Kidney tubule cell (primary cell): ENCODE measurements at regions not wholly inside any gene's neighbourhood (a gene's known extent, or its start where the extent isn't known, plus 50 kb on each side); places are given as distances from the start of the nearest gene placed in this dataset.

Source experiments
- DNase-seq: peaks from one replicate; pipeline ENCODE4 v3.0.0-alpha.2; 2018; ENCODE audit warnings: low spot score

DNA sequence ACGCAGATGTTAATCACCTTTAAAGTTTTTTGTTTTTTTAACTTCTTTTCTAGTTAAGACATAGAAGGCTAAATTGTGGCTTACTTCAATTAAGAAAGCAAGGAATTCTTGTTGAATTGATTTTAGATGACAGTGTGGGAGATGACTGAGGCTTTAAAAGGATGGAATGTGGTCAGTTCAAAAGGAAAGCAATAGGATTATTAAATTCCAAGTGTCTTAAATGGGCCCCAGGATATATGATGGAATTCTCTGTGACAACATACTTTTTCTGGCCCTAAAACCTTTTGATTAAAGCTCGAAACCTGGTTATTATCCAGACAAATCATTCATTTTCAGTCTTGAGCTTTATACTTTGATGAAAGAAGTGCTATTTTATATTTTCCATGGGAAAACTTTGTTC lies 179.0 kb upstream of the TMEFF2 start:
- DNase-seq, result no peak

DNA sequence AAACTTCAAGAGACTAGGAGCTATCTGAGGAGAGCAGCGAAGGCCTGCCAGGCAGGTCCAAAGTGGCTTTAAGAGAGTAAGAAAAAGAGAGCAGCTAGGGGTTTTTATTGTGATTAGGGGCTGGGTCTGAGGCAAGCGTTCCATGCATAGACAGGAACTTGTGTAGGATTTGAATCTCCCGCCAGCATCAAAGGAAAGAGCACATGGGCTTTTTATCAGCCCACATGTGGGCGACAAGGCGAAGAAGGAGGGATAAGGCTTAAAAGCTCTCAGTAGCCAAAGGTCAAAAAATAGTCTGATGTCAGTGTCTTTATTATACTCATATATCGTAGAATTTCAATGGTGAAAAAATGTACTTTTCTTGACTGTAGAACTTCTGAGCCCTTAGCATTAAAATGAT lies 178.5 kb upstream of the TMEFF2 start:
- DNase-seq, result no peak

DNA sequence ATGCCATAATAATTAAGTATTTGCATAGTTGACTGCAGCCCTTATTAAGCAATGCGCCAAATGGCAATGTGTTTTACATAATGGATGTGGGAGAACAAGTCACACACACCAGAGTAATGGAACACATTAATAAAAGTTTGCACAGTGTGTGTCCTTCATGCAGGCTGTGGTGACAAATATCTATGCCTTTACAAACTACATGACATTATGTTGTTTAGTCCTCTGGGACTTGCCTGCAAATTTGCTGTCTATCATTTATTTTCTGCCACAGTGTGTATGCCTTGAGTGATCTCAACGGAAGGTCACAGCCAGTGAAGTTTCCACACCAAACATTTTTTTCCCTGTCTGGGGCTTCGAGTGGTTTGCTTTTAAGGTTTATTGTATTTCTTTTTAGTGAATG lies 175.2 kb upstream of the TMEFF2 start:
- no peak for DNase-seq

DNA sequence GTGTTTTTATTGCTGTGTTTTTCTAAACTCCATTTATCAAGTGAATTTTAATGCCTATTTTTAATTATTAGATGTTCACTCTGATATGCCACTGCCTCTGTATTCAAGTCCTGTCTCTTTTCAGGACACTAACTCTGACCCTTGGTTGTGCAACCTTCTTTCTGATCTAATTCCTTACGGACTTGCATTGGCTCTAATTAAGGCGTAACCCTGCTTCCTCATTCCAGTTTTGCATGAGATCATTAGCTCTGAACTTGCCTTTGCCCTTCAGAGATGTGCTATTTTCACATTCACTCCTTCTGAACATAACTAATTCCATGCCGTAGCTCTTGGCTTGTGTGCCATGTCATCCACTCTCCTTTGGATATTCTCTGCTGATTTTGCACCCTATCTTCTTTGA lies 162.5 kb upstream of the TMEFF2 start:
- DNase-seq, result peak; percentile 9

DNA sequence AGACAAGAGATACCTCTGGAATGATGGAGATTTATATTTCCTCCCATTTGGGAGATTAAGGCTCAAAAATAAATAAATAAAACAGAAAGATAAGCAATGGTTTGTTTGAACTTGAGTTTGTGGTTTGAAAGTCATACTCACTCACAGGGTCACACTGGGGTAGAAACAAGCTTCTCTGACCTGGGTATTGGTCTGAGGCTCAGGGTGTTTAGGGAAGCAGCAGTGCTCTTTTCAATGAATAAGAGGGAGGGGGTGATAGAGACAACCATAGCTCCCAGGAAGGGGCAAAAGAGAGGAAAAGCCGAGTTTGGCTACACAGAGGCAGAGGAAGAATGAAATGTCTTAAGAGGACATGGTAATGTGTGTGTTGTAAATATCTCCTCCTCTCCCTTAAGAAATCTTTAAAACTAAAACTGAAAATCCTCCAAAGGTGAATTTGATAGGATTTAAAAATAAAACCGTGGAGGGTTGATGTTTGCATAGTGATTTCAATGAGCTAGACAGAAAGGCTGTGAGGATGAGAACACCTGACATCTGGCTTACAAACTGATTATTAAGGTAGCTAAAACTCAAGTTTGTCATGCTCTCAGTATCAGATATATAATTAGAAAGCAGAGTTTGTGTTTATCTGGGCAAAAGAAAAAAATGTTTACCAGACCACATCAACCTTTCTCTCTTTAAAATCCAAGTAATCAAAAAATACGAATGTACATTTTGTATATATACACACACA lies 159.9 kb upstream of the TMEFF2 start:
- DNase-seq, result no peak

DNA sequence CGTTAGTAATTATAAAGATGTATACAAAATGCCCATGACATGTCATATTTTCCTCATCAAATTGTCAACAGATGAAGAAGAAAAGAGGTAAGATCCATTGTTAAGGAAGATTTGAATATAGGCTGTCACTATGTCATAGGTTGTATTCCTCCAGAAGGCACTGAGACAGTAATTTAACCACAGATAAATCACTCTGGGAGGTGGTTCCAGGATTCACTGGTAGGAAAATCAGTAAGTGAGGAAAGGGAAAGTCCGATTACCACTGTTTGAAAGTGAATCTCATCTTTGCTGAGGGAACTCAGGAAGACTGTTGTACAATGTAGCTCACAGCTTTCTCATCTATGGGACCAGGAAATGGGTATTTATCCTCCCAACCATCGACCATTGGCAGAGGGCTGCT lies 152.8 kb upstream of the TMEFF2 start:
- DNase-seq, result no peak

DNA sequence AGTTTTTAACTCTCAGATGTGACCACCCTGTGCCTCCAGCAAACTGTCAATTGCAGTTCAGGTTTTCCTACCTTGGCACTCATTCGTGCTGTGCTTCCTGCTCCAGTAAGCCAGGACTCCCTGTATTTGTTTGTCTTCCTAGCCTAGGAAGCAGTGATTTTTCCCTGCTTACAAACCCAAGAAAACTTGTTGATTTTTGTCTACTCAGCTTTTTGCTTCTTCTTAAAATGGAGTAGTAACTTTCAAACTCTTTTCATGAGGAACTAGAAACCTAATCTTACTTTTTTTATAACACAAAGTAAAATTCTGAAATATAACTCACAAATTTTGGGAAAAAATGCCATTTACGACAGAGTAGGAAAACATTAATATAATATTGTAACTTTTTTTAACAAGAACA lies 150.6 kb upstream of the TMEFF2 start:
- no peak for DNase-seq

DNA sequence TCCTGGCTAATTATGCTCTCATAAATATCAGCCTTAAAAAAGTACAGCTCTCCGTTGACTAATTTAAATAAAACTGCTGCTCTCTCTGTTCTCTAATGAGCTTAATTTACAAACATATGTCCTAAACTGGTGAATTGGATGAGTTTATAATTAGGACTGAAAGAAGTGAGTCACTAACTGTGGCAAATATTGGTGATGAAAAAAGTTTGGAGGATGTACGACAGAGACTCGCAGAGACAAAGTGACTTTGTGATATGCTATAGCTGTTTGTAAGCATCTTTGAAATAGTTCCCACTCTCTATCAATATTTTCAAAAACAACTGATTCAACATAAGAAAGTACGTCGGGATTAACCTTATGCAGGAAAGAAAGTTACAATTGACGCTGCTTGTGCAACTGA lies 138.9 kb upstream of the TMEFF2 start:
- DNase-seq, result no peak

DNA sequence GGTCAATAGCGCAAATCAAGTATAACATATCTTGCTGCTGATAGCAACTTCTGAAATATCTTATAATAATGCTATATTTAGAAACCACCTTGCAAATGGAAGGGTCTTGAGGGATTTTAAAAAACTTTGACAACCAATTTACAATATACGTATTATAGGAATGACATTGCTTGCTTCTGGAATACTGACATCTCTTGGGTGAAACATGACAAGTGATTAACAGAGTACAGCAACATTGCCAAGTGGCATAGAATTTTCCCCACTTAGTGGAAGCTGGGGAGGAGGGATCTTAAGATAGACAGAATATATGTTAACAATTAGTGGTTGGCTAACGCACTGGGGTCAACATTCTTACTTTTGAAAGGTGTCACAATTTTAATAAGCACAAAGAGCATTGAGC lies 133.6 kb upstream of the TMEFF2 start:
- DNase-seq, result no peak

DNA sequence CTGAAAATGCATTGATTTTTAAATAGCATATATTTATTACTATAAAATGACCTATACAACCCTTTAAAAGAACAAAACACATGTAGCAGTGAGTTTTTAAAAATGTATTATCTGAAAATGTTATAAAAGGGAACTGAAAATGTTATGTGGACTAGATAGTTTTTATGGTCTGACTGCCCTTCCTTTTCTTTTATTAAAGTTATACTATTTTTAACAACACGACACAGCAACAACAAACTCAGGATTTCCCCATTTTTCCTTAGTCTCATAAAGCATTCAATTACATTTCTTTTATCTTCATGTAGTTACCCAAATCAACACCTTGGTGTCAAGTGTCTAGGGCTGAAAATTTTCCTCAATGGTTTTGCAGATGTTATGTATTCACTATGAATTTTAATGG lies 132.8 kb upstream of the TMEFF2 start:
- no peak for DNase-seq

DNA sequence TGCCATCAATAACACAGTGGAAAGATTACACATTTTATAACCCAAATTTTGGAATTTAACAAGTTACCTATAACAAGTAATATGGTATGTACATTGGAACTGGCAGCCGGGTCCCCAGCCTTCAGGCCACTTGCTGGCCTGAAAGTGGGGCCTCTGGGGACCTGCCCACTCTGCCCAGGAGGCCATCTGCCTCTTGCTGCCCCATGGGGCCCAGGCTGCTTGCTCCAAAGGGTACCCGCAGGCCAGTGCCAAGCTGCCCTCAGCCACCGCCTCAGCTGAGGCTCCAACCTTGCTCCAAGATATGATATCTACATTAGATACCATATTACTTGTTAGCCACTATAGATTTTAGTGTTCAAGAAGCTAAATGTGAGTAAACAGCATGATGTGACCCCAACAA lies 120.8 kb upstream of the TMEFF2 start:
- no peak for DNase-seq

DNA sequence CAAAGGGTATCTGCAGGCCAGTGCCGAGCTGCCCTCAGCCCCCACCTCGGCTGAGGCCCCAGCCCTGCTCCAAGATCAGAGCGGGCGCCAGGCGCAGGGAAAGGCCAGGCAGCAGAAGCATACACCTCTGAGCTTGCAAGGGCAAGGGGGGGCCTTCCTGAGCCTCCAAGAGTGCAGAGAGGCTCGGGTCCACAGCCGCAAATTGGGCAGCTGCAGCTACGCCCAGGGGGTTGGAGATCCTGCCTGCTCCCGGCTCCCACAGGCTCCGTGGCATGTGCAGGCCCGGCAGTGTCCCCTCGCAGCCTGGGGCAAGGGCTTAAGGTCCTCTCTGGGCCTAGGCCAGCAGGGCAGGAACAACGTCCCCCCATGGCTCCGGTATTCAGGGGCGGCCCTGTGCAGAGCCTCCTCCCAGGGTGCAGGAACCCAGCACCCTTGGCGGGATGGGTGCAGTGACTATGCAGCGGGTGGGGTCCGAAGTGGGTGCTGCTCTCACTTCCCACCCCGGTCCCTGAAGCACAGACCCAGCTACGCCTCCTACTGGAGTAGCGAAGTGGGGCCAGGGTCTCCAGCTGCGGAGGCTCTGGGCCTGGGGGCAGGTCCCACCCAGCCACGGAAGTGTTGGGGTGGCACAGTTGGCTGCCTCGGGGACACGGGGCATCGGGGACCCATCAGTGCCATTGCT lies 120.2 kb upstream of the TMEFF2 start:
- no peak for DNase-seq

DNA sequence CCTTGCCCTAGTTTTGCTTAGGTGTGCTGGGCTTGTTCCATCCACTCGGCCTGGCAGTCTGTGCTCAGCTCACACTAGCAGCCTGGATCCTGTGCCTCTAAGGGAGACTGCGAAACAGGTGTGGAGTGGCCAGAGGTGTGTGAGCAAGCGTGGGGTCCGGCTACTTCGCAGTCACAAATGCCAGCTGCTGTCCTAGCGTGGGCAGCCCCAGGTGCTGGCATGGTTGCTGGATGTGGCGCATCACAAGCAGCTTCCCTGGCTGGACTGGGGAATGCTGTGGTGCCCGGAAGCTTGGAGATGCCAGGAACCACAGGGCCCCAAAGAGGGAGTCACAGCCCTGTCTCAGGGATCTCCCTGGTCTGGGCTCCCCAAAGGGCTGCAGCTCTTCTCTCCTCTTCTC lies 119.0 kb upstream of the TMEFF2 start:
- DNase-seq, result no peak

DNA sequence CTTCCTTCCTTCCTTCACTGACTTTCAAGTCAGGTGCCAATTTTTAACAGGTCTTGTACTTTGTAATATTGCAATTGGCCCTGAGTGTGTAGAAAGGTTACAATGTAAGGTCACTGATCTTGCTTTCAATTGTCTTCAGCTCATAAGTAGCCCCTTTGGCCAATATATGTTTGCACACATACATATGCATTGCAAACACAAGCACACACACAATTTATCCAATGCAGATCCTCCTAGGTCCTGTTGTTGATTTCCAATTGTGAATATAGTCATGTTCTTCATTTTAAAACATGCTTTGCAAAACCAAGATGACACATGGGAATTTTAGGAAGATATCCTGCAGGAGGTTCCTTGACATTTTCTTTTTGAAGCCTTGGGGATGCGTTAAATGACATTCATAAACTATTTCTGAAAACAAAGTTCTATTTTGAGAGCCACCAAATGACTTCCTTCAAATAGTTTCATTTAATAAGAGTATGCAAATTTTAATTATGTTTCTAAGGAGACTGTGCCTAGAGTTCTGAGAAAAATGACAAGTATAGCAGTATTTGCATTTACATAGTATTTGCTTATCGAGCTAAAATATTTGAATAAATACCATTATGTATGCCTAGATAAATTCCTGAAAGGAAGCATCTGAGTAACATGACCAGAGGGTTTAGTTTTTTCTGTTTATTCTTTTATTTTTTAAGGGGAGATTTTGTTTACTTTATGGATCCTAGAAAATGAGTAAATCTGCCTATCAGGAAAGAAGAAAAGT lies 117.1 kb upstream of the TMEFF2 start:
- DNase-seq, result no peak

DNA sequence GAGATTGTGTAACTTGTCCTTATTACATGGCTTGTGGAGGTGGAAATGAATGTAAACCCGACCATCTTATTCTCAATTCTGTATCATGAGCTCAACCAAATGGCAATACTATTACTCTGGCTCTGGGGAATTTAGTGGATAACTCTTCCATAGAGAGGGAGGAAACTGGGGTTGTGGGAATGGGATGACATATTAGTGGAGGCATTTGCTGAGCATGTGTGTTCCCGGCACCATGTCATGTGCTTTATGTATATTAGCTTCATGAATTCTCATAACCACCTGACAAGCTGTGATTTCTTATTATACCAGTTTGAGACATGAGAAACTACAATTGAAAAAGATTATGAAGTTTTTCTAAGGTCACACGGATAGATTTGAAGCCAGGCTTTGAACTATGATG lies 112.8 kb upstream of the TMEFF2 start:
- peak; percentile 7 for DNase-seq

DNA sequence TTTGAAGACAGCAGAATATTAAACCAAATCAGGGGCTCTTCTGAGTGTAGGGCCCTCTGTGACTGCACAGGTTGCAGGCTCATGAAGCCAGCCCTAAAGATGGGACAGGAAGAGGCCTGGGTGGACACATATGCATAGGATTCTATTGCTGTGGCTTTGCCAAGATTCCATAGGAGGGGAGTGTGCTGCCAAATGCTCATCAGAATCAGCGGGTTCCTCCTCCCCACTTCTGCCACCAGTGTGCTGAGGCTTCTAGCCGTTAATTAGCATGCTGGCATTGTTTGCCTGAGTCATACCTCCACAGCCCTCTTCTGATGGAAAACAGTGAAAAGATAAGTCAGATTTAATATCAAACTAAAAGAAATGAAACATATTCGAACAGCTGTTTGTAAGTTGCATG lies 103.9 kb upstream of the TMEFF2 start:
- DNase-seq, result no peak

DNA sequence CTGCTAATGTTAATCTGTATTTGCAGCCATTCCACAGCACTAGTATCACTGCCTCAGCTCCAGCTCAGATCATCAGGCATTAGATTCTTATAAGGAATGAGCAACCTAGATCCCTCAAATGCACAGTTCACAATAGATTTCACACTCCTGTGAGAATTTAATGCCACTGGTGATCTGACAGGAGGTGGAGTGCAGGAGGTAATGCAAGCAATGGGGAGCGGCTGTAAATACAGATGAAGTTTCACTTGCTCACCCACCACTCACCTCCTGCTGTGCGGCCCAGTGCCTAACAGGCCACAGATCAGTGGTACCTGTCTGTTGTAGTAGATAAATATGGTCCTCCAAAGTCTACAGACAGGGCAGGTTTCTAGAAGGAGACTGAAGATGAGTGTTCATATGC lies 97.7 kb upstream of the TMEFF2 start:
- DNase-seq, result no peak

DNA sequence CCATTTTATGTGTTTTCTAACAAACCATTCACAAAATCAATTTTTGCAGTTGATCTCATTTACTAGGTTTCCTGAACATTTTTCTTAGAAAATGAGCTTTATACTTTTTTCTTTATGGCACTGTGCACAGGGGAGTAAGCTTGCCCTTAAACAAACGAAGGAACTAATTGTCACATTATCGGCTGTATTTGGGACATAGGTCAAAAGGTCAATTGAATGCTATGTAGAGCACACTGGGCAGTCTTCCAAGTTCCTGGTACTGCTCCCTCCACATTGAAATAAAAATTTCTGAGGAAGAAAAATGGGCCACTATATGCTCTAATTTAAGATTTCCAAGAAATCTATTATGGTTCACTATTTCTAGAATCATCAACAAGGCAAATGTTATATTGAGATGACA lies 93.6 kb upstream of the TMEFF2 start:
- DNase-seq, result no peak

DNA sequence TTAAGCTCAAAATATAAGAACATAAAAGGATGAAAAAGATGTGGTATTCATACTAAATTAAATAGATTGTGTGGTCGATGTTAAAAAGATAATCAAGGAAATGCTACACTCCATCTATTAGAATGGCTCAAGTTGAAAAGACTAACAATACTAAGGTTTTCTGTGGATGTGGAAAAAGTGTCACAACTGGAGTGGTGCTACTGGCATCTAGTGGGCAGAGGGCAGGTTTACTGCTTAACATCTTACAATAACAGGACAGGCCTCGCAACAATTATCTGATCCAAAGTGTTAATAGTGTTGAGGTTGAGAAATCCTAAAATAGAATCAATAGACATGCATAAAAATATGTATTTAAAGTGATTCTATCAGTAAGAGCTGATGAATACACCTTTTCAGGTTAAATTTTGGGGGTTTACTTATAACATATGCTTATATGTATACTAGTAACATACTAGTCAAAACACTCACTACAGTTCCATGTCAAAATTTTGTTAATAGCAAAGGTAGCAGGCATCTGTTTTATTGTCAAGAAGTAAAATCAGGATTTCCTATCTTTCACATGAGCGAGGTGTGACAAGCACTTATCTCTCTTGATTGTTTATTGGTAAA lies 91.5 kb upstream of the TMEFF2 start:
- peak; percentile 29 for DNase-seq

DNA sequence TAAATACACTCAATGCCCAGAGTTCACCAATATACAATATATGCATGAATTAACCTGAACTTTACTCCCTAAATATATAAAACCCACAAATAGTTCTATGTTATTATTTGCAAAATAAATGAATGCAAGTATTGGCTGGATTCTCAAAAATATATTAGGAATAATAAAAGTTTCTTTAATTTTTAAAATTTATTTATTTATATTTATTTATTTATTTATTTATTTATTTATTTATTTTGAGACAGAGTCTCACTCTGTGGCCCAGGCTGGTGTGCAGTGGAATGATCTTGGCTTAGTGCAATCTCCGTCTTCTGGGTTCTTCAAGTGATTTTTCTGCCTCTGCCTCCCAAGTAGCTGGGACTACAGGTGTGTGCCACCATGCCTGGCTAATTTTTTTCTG lies 88.7 kb upstream of the TMEFF2 start:
- no peak for DNase-seq

DNA sequence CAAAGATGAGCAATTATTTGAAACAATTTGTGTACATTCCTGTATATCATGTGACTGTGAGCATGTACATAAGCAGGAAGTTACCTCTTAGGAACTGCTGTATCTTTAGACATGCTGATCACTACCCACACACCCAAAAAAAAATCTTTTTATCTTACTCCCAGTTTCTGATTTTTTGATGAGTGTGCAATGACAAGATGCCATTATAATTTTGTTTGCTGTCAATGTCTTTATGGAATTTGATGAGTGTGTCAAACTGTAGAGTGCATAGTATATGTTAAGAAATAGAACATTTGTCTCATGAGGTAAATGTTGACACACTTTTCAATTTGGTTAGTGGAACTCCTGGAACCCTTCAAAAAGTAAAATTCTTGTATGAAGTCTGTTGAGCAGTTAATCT lies 84.0 kb upstream of the TMEFF2 start:
- no peak for DNase-seq

DNA sequence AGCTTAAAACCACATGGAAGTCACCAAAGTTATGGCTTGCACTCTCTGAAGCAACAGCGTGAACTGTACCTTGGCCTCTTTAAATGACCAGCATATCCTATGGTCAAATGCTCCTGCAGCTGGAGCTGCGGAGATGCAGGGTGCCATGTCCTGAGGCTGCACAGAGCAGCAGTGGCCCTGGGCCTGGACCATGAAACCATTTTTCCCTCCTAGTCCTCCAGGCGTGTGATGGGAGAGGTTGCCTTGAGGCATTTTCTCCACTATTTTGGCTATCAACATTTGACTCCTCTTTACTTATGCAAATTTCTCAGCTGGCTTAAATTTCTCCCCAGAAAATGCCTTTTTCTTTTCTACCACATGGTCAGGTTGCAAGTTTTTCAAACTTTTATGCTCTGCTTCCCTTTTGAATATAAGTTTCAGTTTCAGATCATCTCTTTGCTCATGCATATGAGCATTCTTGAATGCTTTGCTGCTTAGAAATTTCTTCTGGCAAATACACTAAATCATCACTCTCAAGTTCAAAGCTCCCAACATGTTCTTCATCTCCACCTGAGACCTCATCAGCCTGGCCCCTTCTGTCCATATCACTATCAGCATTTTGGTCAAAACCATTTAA lies 82.9 kb upstream of the TMEFF2 start:
- no peak for DNase-seq

DNA sequence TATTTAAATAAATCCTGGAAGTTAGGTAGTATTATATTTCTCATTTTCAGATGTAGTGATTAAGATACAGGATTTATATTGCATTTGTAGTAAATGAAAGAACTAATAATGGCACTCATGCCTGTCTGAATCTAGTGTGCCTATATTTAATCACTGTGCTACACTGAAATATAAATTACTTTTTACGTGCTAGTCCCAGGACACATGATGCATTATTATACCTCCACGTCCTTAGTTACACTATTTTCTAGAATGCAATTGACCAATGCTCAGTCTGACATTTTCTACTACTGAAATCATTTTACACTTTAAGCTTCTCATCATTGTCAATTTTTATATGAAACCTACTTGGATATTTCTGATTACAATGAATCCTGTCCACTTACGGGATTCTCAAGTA lies 80.9 kb upstream of the TMEFF2 start:
- DNase-seq, result no peak
